ENCODE measurements at regions not wholly inside any gene's neighbourhood (a gene's known extent, or its start where the extent isn't known, plus 50 kb on each side); places are given as distances from the start of the nearest gene placed in this dataset.

DNA sequence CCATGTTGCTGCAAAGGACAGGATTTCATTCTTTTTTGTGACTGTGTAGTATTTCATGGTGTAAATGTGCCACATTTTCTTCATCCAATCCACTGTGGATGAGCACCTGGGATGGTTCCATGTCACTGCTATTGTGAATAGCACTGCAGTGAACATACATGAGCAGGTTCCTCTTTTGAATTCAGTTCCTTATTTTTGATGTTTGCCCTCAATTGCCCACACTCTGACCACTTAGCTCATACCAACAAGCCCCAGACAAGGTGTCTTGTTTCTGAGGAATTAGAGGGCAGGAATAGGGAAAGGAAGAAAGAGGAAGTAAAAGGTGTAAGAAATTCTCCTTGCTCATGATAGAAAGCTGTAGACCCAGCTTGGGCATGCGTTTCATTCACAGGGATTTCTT, 244.2 kb upstream of the ZNF507 start:
- TF ChIP-seq CTCF (IDR thresholded peaks at IDR 0.05) (no peak), POLR2A (IDR thresholded peaks at IDR 0.05) (no peak)
